Liver (tissue), 8 donors: ENCODE measurements at regions not wholly inside any gene's neighbourhood (a gene's known extent, or its start where the extent isn't known, plus 50 kb on each side); places are given as distances from the start of the nearest gene placed in this dataset.

Source experiments
- DNase-seq: peaks from one replicate; pipeline ENCODE4 v3.0.0-alpha.2; 2017; ENCODE audit warnings: low spot score
- H3K27ac ChIP-seq, 2 donors: one replicate each; pipeline ENCODE4 v1.7.0; 2013; ENCODE audit warnings: inconsistent platforms in 2 of 2, low read length in 2 of 2, control low read depth in 1 of 2, low read depth in 1 of 2, mild to moderate bottlenecking in 1 of 2
- H3K27me3 ChIP-seq, 4 donors: one replicate each; pipeline versions ENCODE4 v1.6.1 to v1.7.0; 2013; ENCODE audit warnings: low read length in 3 of 4, inconsistent platforms in 1 of 4, mild to moderate bottlenecking in 1 of 4, moderate library complexity in 1 of 4; ENCODE audit not compliant: control insufficient read depth in 4 of 4, insufficient read depth in 4 of 4
- H3K36me3 ChIP-seq, 4 donors: one replicate each; pipeline versions ENCODE4 v1.6.1 to v1.7.0; 2013; ENCODE audit warnings: low read length in 3 of 4, mild to moderate bottlenecking in 3 of 4, low read depth in 1 of 4, moderate library complexity in 1 of 4; ENCODE audit not compliant: control insufficient read depth in 4 of 4, insufficient read depth in 3 of 4
- H3K4me1 ChIP-seq, 4 donors: one replicate each; pipeline versions ENCODE4 v1.6.1 to v1.7.0; 2013; ENCODE audit warnings: low read length in 3 of 4, mild to moderate bottlenecking in 3 of 4, moderate library complexity in 1 of 4; ENCODE audit not compliant: control insufficient read depth in 4 of 4, insufficient read depth in 4 of 4
- H3K4me3 ChIP-seq, 3 donors: one replicate each; pipeline versions ENCODE4 v1.6.1 to v1.7.0; 2013; ENCODE audit warnings: low read length in 3 of 3, control low read depth in 1 of 3, low read depth in 1 of 3, mild to moderate bottlenecking in 1 of 3
- H3K9ac ChIP-seq, 2 donors: one replicate each; pipeline ENCODE4 v1.7.0; 2013; ENCODE audit warnings: low read length in 2 of 2, mild to moderate bottlenecking in 2 of 2, moderate library complexity in 2 of 2, control low read depth in 1 of 2, low read depth in 1 of 2
- H3K9me3 ChIP-seq, 4 donors: one replicate each; pipeline versions ENCODE4 v1.6.1 to v1.7.0; 2013; ENCODE audit warnings: low read length in 3 of 4; ENCODE audit not compliant: control insufficient read depth in 4 of 4
- EGR1 ChIP-seq, 2 donors: IDR thresholded peaks; 2 replicates each; pipeline ENCODE4 v1.6.1; 2016 to 2018; ENCODE audit warnings: antibody characterized with exemption in 2 of 2, low read depth in 2 of 2
- FOXA1 ChIP-seq: IDR thresholded peaks from 2 replicates; pipeline ENCODE4 v1.6.1; 2016; ENCODE audit warnings: antibody characterized with exemption
- FOXA2 ChIP-seq: IDR thresholded peaks from 2 replicates; pipeline ENCODE4 v1.6.1; 2016; ENCODE audit warnings: antibody characterized with exemption
- GABPA ChIP-seq, 2 donors: IDR thresholded peaks in 1 of 2; conservative IDR thresholded peaks in 1 of 2; 2 replicates each; pipeline ENCODE4 v1.6.1; 2016; ENCODE audit warnings: antibody characterized with exemption in 2 of 2, mild to moderate bottlenecking in 1 of 2, moderate library complexity in 1 of 2
- HNF4A ChIP-seq, 2 donors: conservative IDR thresholded peaks; 2 replicates each; pipeline ENCODE4 v1.6.1; 2016; ENCODE audit warnings: antibody characterized with exemption in 2 of 2, mild to moderate bottlenecking in 2 of 2
- HNF4G ChIP-seq: IDR thresholded peaks from 2 replicates; pipeline ENCODE4 v1.6.1; 2016; ENCODE audit warnings: antibody characterized with exemption
- JUND ChIP-seq, 2 donors: IDR thresholded peaks; 2 replicates each; pipeline ENCODE4 v1.6.1; 2016; ENCODE audit warnings: antibody characterized with exemption in 2 of 2
- NR2F2 ChIP-seq: IDR thresholded peaks from 2 replicates; pipeline ENCODE4 v1.6.1; 2016; ENCODE audit warnings: antibody characterized with exemption
- RAD21 ChIP-seq, 2 donors: IDR thresholded peaks; 2 replicates each; pipeline ENCODE4 v1.6.1; 2016; ENCODE audit warnings: antibody characterized with exemption in 2 of 2, mild to moderate bottlenecking in 2 of 2
- RXRA ChIP-seq, 2 donors: IDR thresholded peaks; 2 replicates each; pipeline ENCODE4 v1.6.1; 2017 to 2018; ENCODE audit warnings: antibody characterized with exemption in 2 of 2, mild to moderate bottlenecking in 1 of 2
- SP1 ChIP-seq: IDR thresholded peaks from 2 replicates; pipeline ENCODE4 v1.6.1; 2018; ENCODE audit warnings: antibody characterized with exemption, mild to moderate bottlenecking
- TAF1 ChIP-seq: conservative IDR thresholded peaks from 2 replicates; pipeline ENCODE4 v1.6.1; 2016; ENCODE audit warnings: antibody characterized with exemption, mild to moderate bottlenecking
- YY1 ChIP-seq: IDR thresholded peaks from 2 replicates; pipeline ENCODE4 v1.6.1; 2016; ENCODE audit warnings: antibody characterized with exemption, mild to moderate bottlenecking
- whole genome bisulfite sequencing: extraction: QIAGEN DNeasy Blood & Tissue Kit; methylation state at CpG from one replicate; pipeline ENCODE4 v1.1.7; 2013; 5-methylcytosine and 5-hydroxymethylcytosine counted together
- TF ChIP-seq, protein P1 (sequence below): fragments of 150-350 bp; IDR thresholded peaks from 2 replicates; pipeline ENCODE4 v1.5.1; 2017; ENCODE audit warnings: improper control_type of control experiment, low read depth, low read length; ENCODE audit not compliant: missing input control
- TF ChIP-seq, protein P2 (sequence below): IDR thresholded peaks from 2 replicates; pipeline ENCODE4 v1.6.1; 2016; ENCODE audit warnings: antibody characterized with exemption
- TF ChIP-seq, protein P3 (sequence below): IDR thresholded peaks from 2 replicates; pipeline ENCODE4 v1.6.1; 2016; ENCODE audit warnings: antibody characterized with exemption
- TF ChIP-seq, protein P4 (sequence below): IDR thresholded peaks from 2 replicates; pipeline ENCODE4 v1.6.1; 2016; ENCODE audit warnings: antibody characterized with exemption
- donor health status: healthy.
- donor health status: healthy.
- donor health status: healthy.
- donor health status: healthy.
- donor health status: healthy.

DNA sequence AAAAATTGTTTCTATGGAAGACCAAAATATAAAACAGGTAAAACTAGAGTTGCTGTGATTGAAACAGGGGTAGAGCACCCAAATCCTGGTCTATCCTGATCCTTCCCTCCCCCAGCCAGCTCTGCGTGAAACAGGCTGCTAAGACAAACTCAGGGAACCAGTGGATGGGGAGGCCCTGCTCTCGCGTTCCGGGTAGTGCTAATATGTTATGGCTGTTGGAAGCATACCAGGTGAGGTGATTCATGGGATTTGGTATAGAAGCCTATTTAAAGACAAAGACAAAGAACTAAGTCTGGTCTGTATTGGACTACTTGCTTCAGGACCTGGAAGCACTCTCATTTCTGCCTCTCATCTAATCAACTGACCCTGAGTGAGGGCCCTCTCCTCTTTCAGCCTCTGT is 63.0 kb upstream of the CCBE1 start:
- Histone ChIP-seq H3K9ac (no peak overlapping the region), H3K27ac (no peak overlapping the region), H3K27me3 (no peaks in the 10 kb centered on the region), H3K9me3 (no peaks in the 10 kb centered on the region), H3K36me3 (no peaks in the 10 kb centered on the region), H3K4me1 (no peaks in the 10 kb centered on the region), H3K4me3 (no peak overlapping the region)
- TF ChIP-seq HNF4G (no peak), RAD21 (IDR thresholded peaks at IDR 0.05) (no peak), FOXA2 (no peak), SP1 (no peak), GABPA (IDR thresholded peaks at IDR 0.05 in 1 of 2, conservative IDR thresholded peaks at IDR 0.05 in 1 of 2) (no peak), YY1 (no peak), RXRA (IDR thresholded peaks at IDR 0.05) (no peak), JUND (IDR thresholded peaks at IDR 0.05) (no peak), HNF4A (conservative IDR thresholded peaks at IDR 0.05) (no peak), EGR1 (IDR thresholded peaks at IDR 0.05; ENCODE audit: low read depth in 2 of 2) (no peak), TAF1 (no peak), NR2F2 (no peak)
- TF ChIP-seq, protein P1, sequence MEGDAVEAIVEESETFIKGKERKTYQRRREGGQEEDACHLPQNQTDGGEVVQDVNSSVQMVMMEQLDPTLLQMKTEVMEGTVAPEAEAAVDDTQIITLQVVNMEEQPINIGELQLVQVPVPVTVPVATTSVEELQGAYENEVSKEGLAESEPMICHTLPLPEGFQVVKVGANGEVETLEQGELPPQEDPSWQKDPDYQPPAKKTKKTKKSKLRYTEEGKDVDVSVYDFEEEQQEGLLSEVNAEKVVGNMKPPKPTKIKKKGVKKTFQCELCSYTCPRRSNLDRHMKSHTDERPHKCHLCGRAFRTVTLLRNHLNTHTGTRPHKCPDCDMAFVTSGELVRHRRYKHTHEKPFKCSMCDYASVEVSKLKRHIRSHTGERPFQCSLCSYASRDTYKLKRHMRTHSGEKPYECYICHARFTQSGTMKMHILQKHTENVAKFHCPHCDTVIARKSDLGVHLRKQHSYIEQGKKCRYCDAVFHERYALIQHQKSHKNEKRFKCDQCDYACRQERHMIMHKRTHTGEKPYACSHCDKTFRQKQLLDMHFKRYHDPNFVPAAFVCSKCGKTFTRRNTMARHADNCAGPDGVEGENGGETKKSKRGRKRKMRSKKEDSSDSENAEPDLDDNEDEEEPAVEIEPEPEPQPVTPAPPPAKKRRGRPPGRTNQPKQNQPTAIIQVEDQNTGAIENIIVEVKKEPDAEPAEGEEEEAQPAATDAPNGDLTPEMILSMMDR: no peak
- TF ChIP-seq, protein P2, sequence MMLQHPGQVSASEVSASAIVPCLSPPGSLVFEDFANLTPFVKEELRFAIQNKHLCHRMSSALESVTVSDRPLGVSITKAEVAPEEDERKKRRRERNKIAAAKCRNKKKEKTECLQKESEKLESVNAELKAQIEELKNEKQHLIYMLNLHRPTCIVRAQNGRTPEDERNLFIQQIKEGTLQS: no peak
- DNase-seq: no peak
- 92% methylated on average over 4 of the region's 4 CpGs for WGBS

DNA sequence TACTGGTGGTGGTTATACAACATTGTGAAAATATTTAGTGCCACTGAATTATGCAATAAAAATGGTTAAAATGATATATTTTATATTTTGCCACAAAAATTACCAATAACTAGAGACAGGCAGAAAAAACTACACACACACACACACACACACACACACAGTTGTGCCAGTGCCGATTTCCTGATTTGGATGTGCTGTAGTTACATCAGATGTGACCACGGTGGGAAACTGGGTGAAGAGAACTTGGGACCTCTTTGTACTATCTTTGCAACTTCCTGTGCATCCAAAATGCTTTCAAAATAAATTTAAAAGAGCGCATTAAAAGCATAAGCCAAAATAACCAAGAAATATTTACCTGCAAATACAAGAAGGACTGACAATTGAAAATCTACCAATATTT is 61.6 kb upstream of the CCBE1 start:
- Histone ChIP-seq H3K4me1 (no peaks in the 10 kb centered on the region), H3K27me3 (no peaks in the 10 kb centered on the region), H3K4me3 (no peak overlapping the region), H3K9me3 (no peaks in the 10 kb centered on the region), H3K36me3 (no peaks in the 10 kb centered on the region), H3K27ac (no peak overlapping the region), H3K9ac (no peak overlapping the region)
- WGBS: 79% methylated on average over 3 of the region's 3 CpGs
- no peak for TF ChIP-seq EGR1 (IDR thresholded peaks at IDR 0.05; ENCODE audit: low read depth in 2 of 2)
- TF ChIP-seq, protein P3, sequence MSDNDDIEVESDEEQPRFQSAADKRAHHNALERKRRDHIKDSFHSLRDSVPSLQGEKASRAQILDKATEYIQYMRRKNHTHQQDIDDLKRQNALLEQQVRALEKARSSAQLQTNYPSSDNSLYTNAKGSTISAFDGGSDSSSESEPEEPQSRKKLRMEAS: no peak
- no peak for TF ChIP-seq HNF4A (conservative IDR thresholded peaks at IDR 0.05)
- no peak for TF ChIP-seq RAD21 (IDR thresholded peaks at IDR 0.05)
- no peak for TF ChIP-seq RXRA (IDR thresholded peaks at IDR 0.05)
- no peak for TF ChIP-seq SP1
- TF ChIP-seq FOXA2: no peak
- TF ChIP-seq HNF4G: no peak
- no peak for TF ChIP-seq JUND (IDR thresholded peaks at IDR 0.05)
- TF ChIP-seq, protein P4, sequence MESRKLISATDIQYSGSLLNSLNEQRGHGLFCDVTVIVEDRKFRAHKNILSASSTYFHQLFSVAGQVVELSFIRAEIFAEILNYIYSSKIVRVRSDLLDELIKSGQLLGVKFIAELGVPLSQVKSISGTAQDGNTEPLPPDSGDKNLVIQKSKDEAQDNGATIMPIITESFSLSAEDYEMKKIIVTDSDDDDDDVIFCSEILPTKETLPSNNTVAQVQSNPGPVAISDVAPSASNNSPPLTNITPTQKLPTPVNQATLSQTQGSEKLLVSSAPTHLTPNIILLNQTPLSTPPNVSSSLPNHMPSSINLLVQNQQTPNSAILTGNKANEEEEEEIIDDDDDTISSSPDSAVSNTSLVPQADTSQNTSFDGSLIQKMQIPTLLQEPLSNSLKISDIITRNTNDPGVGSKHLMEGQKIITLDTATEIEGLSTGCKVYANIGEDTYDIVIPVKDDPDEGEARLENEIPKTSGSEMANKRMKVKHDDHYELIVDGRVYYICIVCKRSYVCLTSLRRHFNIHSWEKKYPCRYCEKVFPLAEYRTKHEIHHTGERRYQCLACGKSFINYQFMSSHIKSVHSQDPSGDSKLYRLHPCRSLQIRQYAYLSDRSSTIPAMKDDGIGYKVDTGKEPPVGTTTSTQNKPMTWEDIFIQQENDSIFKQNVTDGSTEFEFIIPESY: no peak
- TF ChIP-seq FOXA1: no peak
- no peak for TF ChIP-seq TAF1
- DNase-seq: no peak
